ACC112 (cell line): ENCODE measurements at regions not wholly inside any gene's neighbourhood (a gene's known extent, or its start where the extent isn't known, plus 50 kb on each side); places are given as distances from the start of the nearest gene placed in this dataset.

ENCODE experiments used
- H2AFZ ChIP-seq: fragments of 200-600 bp; sonication (generic); one replicate; pipeline ENCODE4 v1.6.0; 2017; ENCODE audit warnings: antibody characterized with exemption, low read length; ENCODE audit not compliant: unreplicated experiment
- H3K27ac ChIP-seq: fragments of 200-600 bp; sonication (generic); 2 replicates; pipeline ENCODE4 v1.5.1; 2014; ENCODE audit warnings: low read depth, mild to moderate bottlenecking, antibody characterized with exemption, low read length, moderate library complexity
- H3K27me3 ChIP-seq: fragments of 200-600 bp; sonication (generic); 2 replicates; pipeline ENCODE4 v1.6.1; 2014; ENCODE audit warnings: mild to moderate bottlenecking, antibody characterized with exemption, low read length, moderate library complexity, mixed read lengths; ENCODE audit not compliant: insufficient read depth
- H3K36me3 ChIP-seq: fragments of 200-600 bp; sonication (generic); 2 replicates; pipeline ENCODE4 v1.6.1; 2016; ENCODE audit warnings: mild to moderate bottlenecking, antibody characterized with exemption, low read length, moderate library complexity, mixed read lengths; ENCODE audit not compliant: insufficient read depth
- H3K4me1 ChIP-seq: fragments of 200-600 bp; sonication (generic); one replicate; pipeline ENCODE4 v1.6.1; 2016; ENCODE audit warnings: low read length, mixed read lengths; ENCODE audit not compliant: insufficient read depth, unreplicated experiment, control insufficient read depth
- H3K4me3 ChIP-seq: fragments of 200-600 bp; sonication (generic); 2 replicates; pipeline ENCODE4 v1.5.1; 2014; ENCODE audit warnings: mild to moderate bottlenecking, low read depth, low read length
- H3K79me2 ChIP-seq: fragments of 200-600 bp; sonication (generic); one replicate; pipeline ENCODE4 v1.6.0; 2016; ENCODE audit warnings: low read length; ENCODE audit not compliant: control insufficient read depth, unreplicated experiment, insufficient read depth

GRCh38 chr2:122867941-122868340 is 1112.5 kb downstream of the TSN start:
- H3K36me3 ChIP-seq = no peaks in the 10 kb centered on the region
- no peaks in the 10 kb centered on the region for H3K79me2 ChIP-seq
- H3K4me3 ChIP-seq = no peak overlapping the region
- no peak overlapping the region for H2AFZ ChIP-seq
- H3K27ac ChIP-seq = no peak overlapping the region
- H3K27me3 ChIP-seq = no peaks in the 10 kb centered on the region
- H3K4me1 ChIP-seq = no peaks in the 10 kb centered on the region

GRCh38 chr2:122868646-122869275 is 1113.3 kb downstream of the TSN start:
- Histone ChIP-seq H3K36me3 (no peaks in the 10 kb centered on the region), H3K27ac (no peak overlapping the region), H2AFZ (no peak overlapping the region), H3K4me3 (no peak overlapping the region), H3K27me3 (no peaks in the 10 kb centered on the region), H3K4me1 (no peaks in the 10 kb centered on the region), H3K79me2 (no peaks in the 10 kb centered on the region)

GRCh38 chr2:122873951-122874350 is 1118.5 kb downstream of the TSN start:
- H2AFZ ChIP-seq = no peak overlapping the region
- no peaks in the 10 kb centered on the region for H3K36me3 ChIP-seq
- no peaks in the 10 kb centered on the region for H3K79me2 ChIP-seq
- H3K4me3 ChIP-seq = no peak overlapping the region
- H3K27ac ChIP-seq = no peak overlapping the region
- H3K27me3 ChIP-seq = no peaks in the 10 kb centered on the region
- no peaks in the 10 kb centered on the region for H3K4me1 ChIP-seq

GRCh38 chr2:122875091-122875865 is 1119.8 kb downstream of the TSN start:
- Histone ChIP-seq H3K79me2 (no peaks in the 10 kb centered on the region), H3K27me3 (no peaks in the 10 kb centered on the region), H3K27ac (no peak overlapping the region), H3K4me1 (no peaks in the 10 kb centered on the region), H3K4me3 (no peak overlapping the region), H2AFZ (no peak overlapping the region), H3K36me3 (no peaks in the 10 kb centered on the region)

GRCh38 chr2:122883849-122884248 is 1128.4 kb downstream of the TSN start:
- Histone ChIP-seq H3K27ac (no peak overlapping the region), H3K4me1 (no peaks in the 10 kb centered on the region), H3K27me3 (no peaks in the 10 kb centered on the region), H3K4me3 (no peak overlapping the region), H2AFZ (no peak overlapping the region), H3K79me2 (no peaks in the 10 kb centered on the region), H3K36me3 (no peaks in the 10 kb centered on the region)

- H3K36me3 ChIP-seq = no peaks in the 10 kb centered on the region
- H3K4me1 ChIP-seq = no peaks in the 10 kb centered on the region
- no peak overlapping the region for H3K27ac ChIP-seq
- H3K79me2 ChIP-seq = no peaks in the 10 kb centered on the region
- no peak overlapping the region for H3K4me3 ChIP-seq
- no peak overlapping the region for H2AFZ ChIP-seq
- no peaks in the 10 kb centered on the region for H3K27me3 ChIP-seq
Observed at GRCh38 chr2:122884889-122885288, 1129.4 kb downstream of the TSN start.

GRCh38 chr2:122885436-122885835 is 1130.0 kb downstream of the TSN start:
- H2AFZ ChIP-seq = no peak overlapping the region
- no peak overlapping the region for H3K27ac ChIP-seq
- H3K4me1 ChIP-seq = no peaks in the 10 kb centered on the region
- H3K36me3 ChIP-seq = no peaks in the 10 kb centered on the region
- H3K4me3 ChIP-seq = no peak overlapping the region
- no peaks in the 10 kb centered on the region for H3K27me3 ChIP-seq
- H3K79me2 ChIP-seq = no peaks in the 10 kb centered on the region

- Histone ChIP-seq H3K27me3 (no peaks in the 10 kb centered on the region), H3K79me2 (no peaks in the 10 kb centered on the region), H2AFZ (no peak overlapping the region), H3K4me1 (no peaks in the 10 kb centered on the region), H3K36me3 (no peaks in the 10 kb centered on the region), H3K4me3 (no peak overlapping the region), H3K27ac (no peak overlapping the region)
Observed at GRCh38 chr2:122886479-122887145, 1131.2 kb downstream of the TSN start.

GRCh38 chr2:122899614-122900013 is 1125.5 kb upstream of the CNTNAP5 start:
- H3K27me3 ChIP-seq = no peaks in the 10 kb centered on the region
- no peak overlapping the region for H3K27ac ChIP-seq
- no peaks in the 10 kb centered on the region for H3K79me2 ChIP-seq
- H2AFZ ChIP-seq = no peak overlapping the region
- H3K4me1 ChIP-seq = no peaks in the 10 kb centered on the region
- no peaks in the 10 kb centered on the region for H3K36me3 ChIP-seq
- no peak overlapping the region for H3K4me3 ChIP-seq

- Histone ChIP-seq H3K27me3 (no peaks in the 10 kb centered on the region), H3K36me3 (no peaks in the 10 kb centered on the region), H3K27ac (no peak overlapping the region), H3K4me3 (no peak overlapping the region), H2AFZ (no peak overlapping the region), H3K4me1 (no peaks in the 10 kb centered on the region), H3K79me2 (no peaks in the 10 kb centered on the region)
Observed at GRCh38 chr2:122905431-122905830, 1119.7 kb upstream of the CNTNAP5 start.

GRCh38 chr2:122908159-122908558 is 1116.9 kb upstream of the CNTNAP5 start:
- no peak overlapping the region for H3K4me3 ChIP-seq
- no peaks in the 10 kb centered on the region for H3K4me1 ChIP-seq
- no peaks in the 10 kb centered on the region for H3K27me3 ChIP-seq
- no peak overlapping the region for H2AFZ ChIP-seq
- no peak overlapping the region for H3K27ac ChIP-seq
- no peaks in the 10 kb centered on the region for H3K36me3 ChIP-seq
- H3K79me2 ChIP-seq = no peaks in the 10 kb centered on the region
